HepG2 (cell line): ENCODE measurements at regions not wholly inside any gene's neighbourhood (a gene's known extent, or its start where the extent isn't known, plus 50 kb on each side); places are given as distances from the start of the nearest gene placed in this dataset.

Experiments used
- ATAC-seq: fragments of 200-7000 bp; cut with Tn5 transposase; 3 replicates; pipeline ENCODE4 v1.9.1; 2020; ENCODE audit warnings: mild to moderate bottlenecking, moderate library complexity
- BruUV-seq: library from RNA; stranded (reverse); fragments of 400-500 nt; replicated peaks from 2 replicates; lab custom pipeline; 2021; lab: Mats Ljungman, UMichigan
- CTCF ChIA-PET: fragments of 300-600 bp; formaldehyde crosslinking; extraction: SDS; loops from one replicate; lab custom pipeline; 2021; ENCODE audit warnings: low total read pairs, inconsistent platforms, low intra/inter-chr PET ratio; lab: Yijun Ruan, JAX
- POLR2A ChIA-PET: fragments of 350-600 bp; sonication (Branson Sonifier 250); formaldehyde crosslinking; loops from one replicate; lab custom pipeline; 2020; ENCODE audit warnings: antibody characterized with exemption, inconsistent platforms; lab: Yijun Ruan, JAX
- DNase-seq: peaks from one replicate; pipeline ENCODE4 v3.0.0-alpha.2; 2015; ENCODE audit warnings: low spot score
- FAIRE-seq: peaks from 3 replicates; lab custom pipeline; 2011; peaks lifted over from hg19 to GRCh38; lab: Jason Lieb, UNC
- H2AFZ ChIP-seq: one replicate; pipeline ENCODE4 v1.6.1; 2011; ENCODE audit warnings: low read length, inconsistent platforms
- H3K27ac ChIP-seq: fragments of 300-600 bp; 3 replicates; pipeline ENCODE4 v1.8.0; 2011; ENCODE audit warnings: mixed run types, mild to moderate bottlenecking, mixed read lengths, low read length, inconsistent platforms; ENCODE audit not compliant: insufficient read depth; ENCODE audit errors: extremely low read length
- H3K27me3 ChIP-seq, 2 experiments: fragments of 200-600 bp in 1 of 2; 2 replicates in 1 of 2; 3 replicates in 1 of 2; pipeline versions ENCODE4 v1.6.0 to v1.8.0; 2011; ENCODE audit warnings: low read length in 2 of 2, mild to moderate bottlenecking in 2 of 2, moderate library complexity in 2 of 2, inconsistent platforms in 1 of 2; ENCODE audit not compliant: insufficient read depth in 2 of 2, control insufficient read depth in 1 of 2
- H3K36me3 ChIP-seq, 2 experiments: fragments of 200-600 bp in 1 of 2; replicated peaks in 1 of 2; 2 replicates in 1 of 2; 3 replicates in 1 of 2; pipeline versions ENCODE4 v1.5.1 to v1.8.0; 2011; ENCODE audit warnings: low read length in 2 of 2, inconsistent platforms in 1 of 2; ENCODE audit not compliant: insufficient read depth in 2 of 2, control insufficient read depth in 1 of 2
- H3K4me1 ChIP-seq: 2 replicates; pipeline ENCODE4 v1.5.1; 2012; ENCODE audit warnings: low read length, inconsistent platforms; ENCODE audit not compliant: insufficient read depth
- H3K4me2 ChIP-seq: 2 replicates; pipeline ENCODE4 v1.6.0; 2011; ENCODE audit warnings: low read depth, low read length, inconsistent platforms
- H3K4me3 ChIP-seq, 3 experiments: fragments of 200-600 bp in 1 of 3; sonication (generic), shearing (Covaris generic) in 1 of 3; replicated peaks in 1 of 3; 2 replicates each; pipeline ENCODE4 v1.5.1; 2011 to 2016; ENCODE audit warnings: low read length in 3 of 3, inconsistent platforms in 2 of 3, low read depth in 2 of 3, mild to moderate bottlenecking in 2 of 3, control low read depth in 1 of 3, mixed read lengths in 1 of 3; ENCODE audit not compliant: insufficient read depth in 1 of 3
- H3K79me2 ChIP-seq: one replicate; pipeline ENCODE4 v1.6.1; 2011; ENCODE audit warnings: low read length, inconsistent platforms; ENCODE audit not compliant: insufficient read depth
- H3K9ac ChIP-seq: 2 replicates; pipeline ENCODE4 v1.6.0; 2011; ENCODE audit warnings: mild to moderate bottlenecking, low read depth, low read length, inconsistent platforms; ENCODE audit not compliant: insufficient read depth
- H3K9me3 ChIP-seq: 2 replicates; pipeline ENCODE4 v1.5.1; 2012; ENCODE audit warnings: mild to moderate bottlenecking, low read length
- H4K20me1 ChIP-seq: 2 replicates; pipeline ENCODE4 v1.6.0; 2011; ENCODE audit warnings: inconsistent platforms, mild to moderate bottlenecking, low read length, moderate library complexity; ENCODE audit not compliant: insufficient read depth
- AKAP8 ChIP-seq: sonication (generic); formaldehyde crosslinking; IDR thresholded peaks from 2 replicates; pipeline ENCODE4 v1.5.1; 2020; ENCODE audit warnings: mild to moderate bottlenecking, missing genetic modification reagents
- ATM ChIP-seq: fragments of 450-650 bp; IDR thresholded peaks from 2 replicates; pipeline ENCODE4 v1.7.1; 2017; ENCODE audit warnings: mild to moderate bottlenecking, borderline replicate concordance
- BHLHE40 ChIP-seq: IDR thresholded peaks from 2 replicates; pipeline ENCODE4 v1.6.1; 2011; ENCODE audit warnings: low read length, improper control_type of control experiment
- DMAP1 ChIP-seq: IDR thresholded peaks from 2 replicates; pipeline ENCODE4 v1.6.1; 2016
- ETV6 ChIP-seq: sonication (generic); formaldehyde crosslinking; conservative IDR thresholded peaks from 2 replicates; pipeline ENCODE4 v1.4.0; 2020; ENCODE audit warnings: missing genetic modification reagents
- GATAD1 ChIP-seq: IDR thresholded peaks from 2 replicates; pipeline ENCODE4 v1.6.1; 2016; ENCODE audit warnings: missing genetic modification reagents, missing compliant biosample characterization
- KLF6 ChIP-seq: IDR thresholded peaks from 2 replicates; pipeline ENCODE4 v1.8.0; 2016; ENCODE audit warnings: missing biosample characterization, missing genetic modification reagents
- MXD4 ChIP-seq: IDR thresholded peaks from 2 replicates; pipeline ENCODE4 v1.6.1; 2016; ENCODE audit warnings: mild to moderate bottlenecking, missing biosample characterization, missing genetic modification reagents
- MYNN ChIP-seq: sonication (generic); formaldehyde crosslinking; IDR thresholded peaks from 2 replicates; pipeline ENCODE4 v1.4.0; 2020; ENCODE audit warnings: mild to moderate bottlenecking, low read depth, missing genetic modification reagents
- NONO ChIP-seq, 2 experiments: fragments of 450-650 bp in 1 of 2; sonication (generic) in 1 of 2; formaldehyde crosslinking in 1 of 2; IDR thresholded peaks in 1 of 2; conservative IDR thresholded peaks in 1 of 2; 2 replicates each; pipeline versions ENCODE4 v1.6.1 to v1.8.0; 2017 to 2022; ENCODE audit warnings: mild to moderate bottlenecking in 1 of 2, missing genetic modification reagents in 1 of 2, moderate library complexity in 1 of 2
- NR2C2 ChIP-seq: sonication (generic); formaldehyde crosslinking; IDR thresholded peaks from 2 replicates; pipeline ENCODE4 v1.4.0; 2020; ENCODE audit warnings: missing genetic modification reagents, mild to moderate bottlenecking, moderate library complexity, borderline replicate concordance
- PITX1 ChIP-seq: sonication (generic); formaldehyde crosslinking; IDR thresholded peaks from 2 replicates; pipeline ENCODE4 v1.5.1; 2020; ENCODE audit warnings: mild to moderate bottlenecking, missing genetic modification reagents
- TBP ChIP-seq: sonication (generic); formaldehyde crosslinking; IDR thresholded peaks from 2 replicates; pipeline ENCODE4 v1.5.0; 2020; ENCODE audit warnings: missing genetic modification reagents
- ZNF136 ChIP-seq: sonication (generic); formaldehyde crosslinking; IDR thresholded peaks from 2 replicates; pipeline ENCODE4 v1.8.1; 2022; ENCODE audit warnings: low read depth, mild to moderate bottlenecking, moderate library complexity, missing genetic modification reagents
- WGBS: methylation state at CpG from one replicate; pipeline ENCODE4 v1.1.6; 2017; ENCODE audit warnings: low lambda C conversion rate; 5-methylcytosine and 5-hydroxymethylcytosine counted together
- in situ Hi-C: cut with HindIII; loops from 2 replicates; pipeline ENCODE4 v1.10.0; 2017; ENCODE audit warnings: low pct_unique_long_range_greater_than_20kb; ENCODE audit not compliant: extremely low pct_ligation_motif_present
- intact Hi-C: fragments of 100-400 bp; cut with micrococcal nuclease; formaldehyde crosslinking; loops from one replicate; pipeline ENCODE4 v1.10.0; 2022; ENCODE audit not compliant: unreplicated experiment

DNA sequence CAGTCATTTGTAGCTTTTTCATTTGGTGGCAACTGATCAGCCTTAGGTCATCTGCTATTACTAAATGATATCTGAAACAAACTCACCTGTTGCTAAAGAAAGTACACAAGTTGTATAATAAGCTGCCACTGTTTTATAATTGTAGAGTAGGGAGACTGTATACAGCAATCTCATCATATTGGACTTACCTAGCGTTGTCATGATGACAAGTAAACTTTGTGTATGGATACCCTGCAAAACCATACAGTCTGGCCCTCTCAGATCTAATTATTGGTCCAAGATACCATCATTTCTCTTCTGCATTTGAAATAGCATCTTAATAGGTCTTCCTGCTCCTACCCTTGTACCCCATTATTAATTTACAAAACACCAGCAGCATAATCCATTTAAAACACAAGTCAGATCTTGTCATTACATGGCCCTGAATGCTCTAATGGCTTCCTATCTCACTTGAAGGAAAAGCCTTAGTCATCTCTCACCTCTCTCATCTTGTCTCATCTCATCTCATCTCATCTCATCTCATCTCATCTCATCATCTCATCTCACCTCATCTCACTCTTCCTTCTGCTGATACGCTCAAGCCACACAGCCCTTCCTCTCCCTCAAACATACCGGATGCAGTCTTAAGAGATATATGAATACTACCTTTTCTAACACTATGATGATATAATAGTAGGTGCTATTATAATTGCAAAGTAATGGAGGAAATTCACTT, 540.6 kb downstream of the MDFIC start:
- POLR2A ChIA-PET, result interaction anchor here (0.8 kb wide), 1 partner anchor 119 kb away, joined by 3 read pairs; no protein-coding TSS in a partner anchor
- FAIRE-seq, result no peak

DNA sequence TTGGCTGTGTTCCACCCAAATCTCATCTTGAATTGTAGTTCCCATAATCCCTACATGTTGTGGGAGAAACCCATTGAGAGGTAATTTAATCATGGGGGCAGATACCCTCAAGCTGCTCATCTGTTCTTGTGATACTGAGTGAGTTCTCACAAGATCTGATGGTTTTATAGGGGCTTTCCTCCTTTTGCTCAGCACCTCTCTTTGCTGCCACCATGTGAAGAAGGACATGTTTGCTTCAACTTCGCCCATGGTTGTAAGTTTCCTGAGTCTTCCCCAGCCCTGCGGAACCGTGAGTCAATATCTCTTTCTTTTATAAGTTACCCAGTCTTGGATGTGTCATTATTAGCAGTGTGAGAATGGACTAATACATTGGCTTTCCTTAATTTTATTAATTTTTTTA, 527.8 kb downstream of the MDFIC start:
- Histone ChIP-seq H3K9ac (no peak overlapping the region), H3K9me3 (no peaks in the 10 kb centered on the region), H3K36me3 (no peaks in the 10 kb centered on the region), H3K27me3 (no peaks in the 10 kb centered on the region), H3K4me1 (no peaks in the 10 kb centered on the region), H3K79me2 (no peaks in the 10 kb centered on the region), H3K4me3 (no peak overlapping the region), H2AFZ (no peak overlapping the region), H4K20me1 (no peaks in the 10 kb centered on the region), H3K4me2 (no peak overlapping the region), H3K27ac (no peak overlapping the region)
- in situ Hi-C loops, result no loop called here
- DNase-seq (no peak), ATAC-seq (no peak), FAIRE-seq (no peak)
- TF ChIP-seq MXD4 (CRISPR knock-in tag) (no peak), NONO (IDR thresholded peaks at IDR 0.05) (no peak), NONO (CRISPR knock-in tag; conservative IDR thresholded peaks at IDR 0.05) (no peak), ZNF136 (no peak), TBP (CRISPR knock-in tag) (no peak)
- 22% methylated on average over 3 of the region's 3 CpGs for WGBS
- CTCF ChIA-PET, result no interaction called here
- no TSS peak for BruUV-seq
- intact Hi-C loops, result no loop called here
- POLR2A ChIA-PET, result no interaction called here

More for the DNA sequence above, 540.6 kb downstream of the MDFIC start:
- in situ Hi-C loops, result no loop called here
- Histone ChIP-seq H4K20me1 (no peaks in the 10 kb centered on the region), H3K36me3 (no peaks in the 10 kb centered on the region), H2AFZ (no peak overlapping the region), H3K4me3 (no peak overlapping the region), H3K79me2 (no peaks in the 10 kb centered on the region), H3K4me1 (no peaks in the 10 kb centered on the region), H3K9ac (no peak overlapping the region), H3K27ac (no peak overlapping the region), H3K4me2 (no peak overlapping the region), H3K9me3 (no peaks in the 10 kb centered on the region), H3K27me3 (no peaks in the 10 kb centered on the region)
- BruUV-seq, result no TSS peak
- TF ChIP-seq BHLHE40 (no peak), ETV6 (CRISPR knock-in tag) (no peak), KLF6 (CRISPR knock-in tag) (no peak), PITX1 (CRISPR knock-in tag) (no peak), ATM (no peak), MYNN (no peak), GATAD1 (no peak), NR2C2 (no peak), DMAP1 (no peak), AKAP8 (CRISPR knock-in tag) (no peak)
- 17% methylated on average over 3 of the region's 3 CpGs for WGBS
- CTCF ChIA-PET, result no interaction called here
- DNase-seq (no peak), ATAC-seq (no peak)
- intact Hi-C loops, result no loop called here
